CMK (cell line): ENCODE measurements at regions not wholly inside any gene's neighbourhood (a gene's known extent, or its start where the extent isn't known, plus 50 kb on each side); places are given as distances from the start of the nearest gene placed in this dataset.
"Not testable (repeated sequence)": the region's sequence is repeated elsewhere in the genome, so short reads cannot be mapped to it uniquely, and the experiment has no call there.

Source experiments
- DNase-seq: peaks from one replicate; pipeline ENCODE4 v3.0.0-alpha.2; 2010; ENCODE audit warnings: low read depth

- no peak for DNase-seq
Measured at GRCh38 chr2:187994464-187995331, 297.0 kb upstream of the GULP1 start.

GRCh38 chr2:187995556-187995955, 296.1 kb upstream of the GULP1 start:
- DNase-seq, result no peak

GRCh38 chr2:187996630-187997029, 295.0 kb upstream of the GULP1 start:
- no peak for DNase-seq

- DNase-seq, result no peak
Measured at GRCh38 chr2:188000189-188000588, 291.5 kb upstream of the GULP1 start.

GRCh38 chr2:188003800-188004199, 287.9 kb upstream of the GULP1 start:
- no peak for DNase-seq

GRCh38 chr2:188013767-188014166, 277.9 kb upstream of the GULP1 start:
- DNase-seq, result no peak

GRCh38 chr2:188016917-188017316, 274.8 kb upstream of the GULP1 start:
- DNase-seq, result no peak

GRCh38 chr2:188022389-188022788, 269.3 kb upstream of the GULP1 start:
- DNase-seq, result no peak

- no peak for DNase-seq
Measured at GRCh38 chr2:188023035-188023434, 268.6 kb upstream of the GULP1 start.

- no peak for DNase-seq
Measured at GRCh38 chr2:188024811-188025210, 266.9 kb upstream of the GULP1 start.

GRCh38 chr2:188028739-188029138, 262.9 kb upstream of the GULP1 start:
- no peak for DNase-seq

GRCh38 chr2:188032306-188032705, 259.4 kb upstream of the GULP1 start:
- no peak for DNase-seq

GRCh38 chr2:188032786-188033185, 258.9 kb upstream of the GULP1 start:
- no peak for DNase-seq

- not testable (repeated sequence) for DNase-seq
Measured at GRCh38 chr2:188033240-188033639, 258.4 kb upstream of the GULP1 start.

GRCh38 chr2:188034102-188034501, 257.6 kb upstream of the GULP1 start:
- not testable (repeated sequence) for DNase-seq

GRCh38 chr2:188035377-188035776, 256.3 kb upstream of the GULP1 start:
- DNase-seq, result not testable (repeated sequence)

- not testable (repeated sequence) for DNase-seq
Measured at GRCh38 chr2:188036786-188037185, 254.9 kb upstream of the GULP1 start.

- DNase-seq, result no peak
Measured at GRCh38 chr2:188039307-188039706, 252.4 kb upstream of the GULP1 start.

GRCh38 chr2:188042412-188042811, 249.3 kb upstream of the GULP1 start:
- DNase-seq, result no peak

- no peak for DNase-seq
Measured at GRCh38 chr2:188045016-188045415, 246.7 kb upstream of the GULP1 start.

GRCh38 chr2:188046437-188046836, 245.2 kb upstream of the GULP1 start:
- DNase-seq, result no peak

- DNase-seq, result no peak
Measured at GRCh38 chr2:188047735-188048134, 243.9 kb upstream of the GULP1 start.

- DNase-seq, result no peak
Measured at GRCh38 chr2:188050726-188051125, 240.9 kb upstream of the GULP1 start.

- DNase-seq, result no peak
Measured at GRCh38 chr2:188051706-188052105, 240.0 kb upstream of the GULP1 start.
